ENCODE measurements at regions not wholly inside any gene's neighbourhood (a gene's known extent, or its start where the extent isn't known, plus 50 kb on each side); places are given as distances from the start of the nearest gene placed in this dataset.
"Not testable (repeated sequence)": the region's sequence is repeated elsewhere in the genome, so short reads cannot be mapped to it uniquely, and the experiment has no call there.

- H3K27me3 ChIP-seq (replicated peaks in 1 of 2; ENCODE audit: control insufficient read depth in 2 of 2, insufficient read depth in 2 of 2, low read length in 1 of 2); intact Hi-C loops (cut with micrococcal nuclease; ENCODE audit: unreplicated experiment); H3K9me3 ChIP-seq (replicated peaks; ENCODE audit: control insufficient read depth, insufficient read depth, low read length); BruUV-seq (replicated peaks); H3K4me1 ChIP-seq (ENCODE audit: control insufficient read depth, insufficient read depth, low read length); H3K4me2 ChIP-seq (ENCODE audit: control insufficient read depth, insufficient read depth); H3K27ac ChIP-seq (ENCODE audit: control insufficient read depth, insufficient read depth); RAD21 ChIA-PET (ENCODE audit: unreplicated experiment); H3K36me3 ChIP-seq (ENCODE audit: control insufficient read depth in 2 of 2, insufficient read depth in 2 of 2, low read length in 1 of 2); H3K9ac ChIP-seq (ENCODE audit: control insufficient read depth, insufficient read depth, low read length); in situ Hi-C loops (cut with MboI); FAIRE-seq; ATAC-seq; CTCF ChIA-PET; POLR2A ChIA-PET; H4K20me1 ChIP-seq (ENCODE audit: control insufficient read depth, insufficient read depth); H3K4me3 ChIP-seq; DNase-seq (ENCODE audit: low read depth, low spot score); SMC1A ChIA-PET (ENCODE audit: uncharacterized antibody, unreplicated experiment); H3K79me2 ChIP-seq (ENCODE audit: control insufficient read depth, insufficient read depth, low read length); H2AFZ ChIP-seq (ENCODE audit: control insufficient read depth, low read depth, low read length): not testable (repeated sequence)
- WGBS (ENCODE audit: insufficient coverage, insufficient replicate concordance, low lambda C conversion rate, missing lambda C conversion rate), result 42% methylated on average over 11 of the region's 13 CpGs
Observed at GRCh38 chr3:153797056-153797455, 324.1 kb upstream of the ARHGEF26 start.

- 27% methylated on average over 2 of the region's 2 CpGs for WGBS (ENCODE audit: insufficient coverage, insufficient replicate concordance, low lambda C conversion rate, missing lambda C conversion rate)
- Histone ChIP-seq H4K20me1 (ENCODE audit: control insufficient read depth, insufficient read depth) (no peaks in the 10 kb centered on the region), H3K36me3 (ENCODE audit: control insufficient read depth in 2 of 2, insufficient read depth in 2 of 2, low read length in 1 of 2) (no peaks in the 10 kb centered on the region), H3K9ac (ENCODE audit: control insufficient read depth, insufficient read depth, low read length) (no peak overlapping the region), H3K9me3 (replicated peaks; ENCODE audit: control insufficient read depth, insufficient read depth, low read length) (no peaks in the 10 kb centered on the region), H3K4me2 (ENCODE audit: control insufficient read depth, insufficient read depth) (no peak overlapping the region), H3K4me1 (ENCODE audit: control insufficient read depth, insufficient read depth, low read length) (no peaks in the 10 kb centered on the region), H3K27me3 (replicated peaks in 1 of 2; ENCODE audit: control insufficient read depth in 2 of 2, insufficient read depth in 2 of 2, low read length in 1 of 2) (no peaks in the 10 kb centered on the region), H3K79me2 (ENCODE audit: control insufficient read depth, insufficient read depth, low read length) (no peaks in the 10 kb centered on the region), H2AFZ (ENCODE audit: control insufficient read depth, low read depth, low read length) (no peak overlapping the region), H3K4me3 (no peak overlapping the region), H3K27ac (ENCODE audit: control insufficient read depth, insufficient read depth) (no peak overlapping the region)
- no TSS peak for BruUV-seq (replicated peaks)
- FAIRE-seq (no peak), DNase-seq (ENCODE audit: low read depth, low spot score) (no peak), ATAC-seq (no peak)
- in situ Hi-C loops (cut with MboI), result no loop called here
- ChIA-PET POLR2A (no interaction called here), SMC1A (ENCODE audit: uncharacterized antibody, unreplicated experiment) (no interaction called here), CTCF (no interaction called here), RAD21 (ENCODE audit: unreplicated experiment) (no interaction called here)
- intact Hi-C loops (cut with micrococcal nuclease; ENCODE audit: unreplicated experiment), result no loop called here
- TF ChIP-seq PAX5 (IDR thresholded peaks at IDR 0.05; ENCODE audit: borderline replicate concordance, low read depth, low read length), result no peak
- TF ChIP-seq MTA3 (IDR thresholded peaks at IDR 0.05; ENCODE audit: borderline replicate concordance, low read length), result no peak
- TF ChIP-seq HCFC1 (IDR thresholded peaks at IDR 0.05; ENCODE audit: low read length), result no peak
- TF ChIP-seq SP1 (IDR thresholded peaks at IDR 0.05; ENCODE audit: low read depth, low read length), result no peak
- TF ChIP-seq ZBTB40 (IDR thresholded peaks at IDR 0.05; ENCODE audit: borderline replicate concordance), result no peak
- TF ChIP-seq RELB (IDR thresholded peaks at IDR 0.05; ENCODE audit: low read depth), result no peak
- no peak for TF ChIP-seq POLR2AphosphoS5 (IDR thresholded peaks at IDR 0.05; ENCODE audit: low read length)
- TF ChIP-seq ZBTB4 (CRISPR knock-in tag; IDR thresholded peaks at IDR 0.05), result no peak
- no peak for TF ChIP-seq NFIC (IDR thresholded peaks at IDR 0.05; ENCODE audit: low read depth, low read length)
Observed at GRCh38 chr3:153809097-153809496, 312.1 kb upstream of the ARHGEF26 start.

All from GM12878 (cell line).